Activated B cell treated with CpG ODN at 0.5 μM for 24 hours (primary cell): ENCODE measurements at regions not wholly inside any gene's neighbourhood (a gene's known extent, or its start where the extent isn't known, plus 50 kb on each side); places are given as distances from the start of the nearest gene placed in this dataset.
"Not testable (repeated sequence)": the region's sequence is repeated elsewhere in the genome, so short reads cannot be mapped to it uniquely, and the experiment has no call there.

ENCODE experiments used
- ATAC-seq: fragments of 200-7000 bp; cut with Tn5 transposase; one replicate; pipeline ENCODE4 v1.10.0; 2021; ENCODE audit warnings: low read depth, mild to moderate bottlenecking, moderate library complexity
- CTCF ChIA-PET: fragments of 350-600 bp; sonication (Branson Sonifier 250); formaldehyde crosslinking; loops from one replicate; lab custom pipeline; 2021; ENCODE audit warnings: antibody characterized with exemption; lab: Charles Lee
- POLR2A ChIA-PET: fragments of 350-600 bp; sonication (Branson Sonifier 250); formaldehyde crosslinking; loops from one replicate; lab custom pipeline; 2021; ENCODE audit warnings: antibody characterized with exemption; lab: Charles Lee
- DNase-seq: peaks from one replicate; pipeline ENCODE4 v3.0.0; 2022
- H3K27ac Mint-ChIP-seq: one replicate; pipeline ENCODE4 v1.8.0; 2020; ENCODE audit warnings: mixed read lengths
- H3K27me3 Mint-ChIP-seq: one replicate; pipeline ENCODE4 v1.8.0; 2021; ENCODE audit warnings: mixed read lengths
- H3K36me3 Mint-ChIP-seq: one replicate; pipeline ENCODE4 v1.8.0; 2021; ENCODE audit warnings: low read depth, mixed read lengths
- H3K4me1 Mint-ChIP-seq: one replicate; pipeline ENCODE4 v1.8.0; 2021; ENCODE audit warnings: mixed read lengths
- H3K4me3 Mint-ChIP-seq: one replicate; pipeline ENCODE4 v1.8.0; 2020; ENCODE audit warnings: mild to moderate bottlenecking, mixed read lengths
- H3K9me3 Mint-ChIP-seq: one replicate; pipeline ENCODE4 v1.8.0; 2020; ENCODE audit warnings: mixed read lengths
- CTCF ChIP-seq: fragments of 200-600 bp; IDR thresholded peaks from one replicate; pipeline ENCODE4 v1.8.0; 2022; ENCODE audit warnings: antibody characterized with exemption, mild to moderate bottlenecking
- intact Hi-C: fragments of 100-400 bp; cut with micrococcal nuclease; formaldehyde crosslinking; loops from one replicate; pipeline ENCODE4 v1.15.1; 2024

GRCh38 chr12:111245701-111246476, 123.0 kb downstream of the PHETA1 start:
- no peaks in the 10 kb centered on the region for H3K4me1 Mint-ChIP-seq
- H3K27me3 Mint-ChIP-seq, result no peaks in the 10 kb centered on the region
- no peaks in the 10 kb centered on the region for H3K36me3 Mint-ChIP-seq
- peaks cover 7% of the 10 kb centered on the region for H3K9me3 Mint-ChIP-seq
- CTCF ChIA-PET, result no interaction called here
- no peak overlapping the region for H3K27ac Mint-ChIP-seq
- H3K4me3 Mint-ChIP-seq, result no peak overlapping the region
- DNase-seq (no peak), ATAC-seq (no peak)
- TF ChIP-seq CTCF, result no peak
- POLR2A ChIA-PET, result no interaction called here
- intact Hi-C loops, result no loop called here

- ATAC-seq (no peak), DNase-seq (no peak)
- Mint-ChIP-seq H3K9me3 (peaks cover 7% of the 10 kb centered on the region), H3K27ac (no peak overlapping the region), H3K4me3 (no peak overlapping the region), H3K36me3 (no peaks in the 10 kb centered on the region), H3K4me1 (no peaks in the 10 kb centered on the region), H3K27me3 (no peaks in the 10 kb centered on the region)
- TF ChIP-seq CTCF, result no peak
- intact Hi-C loops, result no loop called here
- ChIA-PET POLR2A (no interaction called here), CTCF (no interaction called here)
Observed at GRCh38 chr12:111244673-111245072, 124.2 kb downstream of the PHETA1 start.

- H3K27ac Mint-ChIP-seq, intact Hi-C loops, H3K4me1 Mint-ChIP-seq, CTCF ChIA-PET, H3K27me3 Mint-ChIP-seq, H3K4me3 Mint-ChIP-seq, H3K9me3 Mint-ChIP-seq, POLR2A ChIA-PET, ATAC-seq, DNase-seq, H3K36me3 Mint-ChIP-seq: not testable (repeated sequence)
Observed at GRCh38 chr12:111242817-111243216, 126.1 kb downstream of the PHETA1 start.

- Mint-ChIP-seq H3K9me3 (peaks cover 7% of the 10 kb centered on the region), H3K4me3 (no peak overlapping the region), H3K36me3 (no peaks in the 10 kb centered on the region), H3K27ac (no peak overlapping the region), H3K27me3 (no peaks in the 10 kb centered on the region), H3K4me1 (no peaks in the 10 kb centered on the region)
- intact Hi-C loops, result no loop called here
- CTCF ChIA-PET, result no interaction called here
- TF ChIP-seq CTCF, result no peak
- POLR2A ChIA-PET, result no interaction called here
- DNase-seq (no peak), ATAC-seq (no peak)
Observed at GRCh38 chr12:111242184-111242583, 126.7 kb downstream of the PHETA1 start.

GRCh38 chr12:111240374-111240773, 128.5 kb downstream of the PHETA1 start:
- CTCF ChIA-PET, result no interaction called here
- DNase-seq, result no peak
- intact Hi-C loops, result no loop called here

More at GRCh38 chr12:111240374-111240773, 128.5 kb downstream of the PHETA1 start:
- POLR2A ChIA-PET, result interaction anchor here (0.6 kb wide), 1 partner anchor 240 kb away, joined by 3 read pairs; no protein-coding TSS in a partner anchor
- Mint-ChIP-seq H3K36me3 (no peaks in the 10 kb centered on the region), H3K4me3 (no peak overlapping the region), H3K4me1 (no peaks in the 10 kb centered on the region), H3K27me3 (no peaks in the 10 kb centered on the region), H3K9me3 (peaks cover 10% of the 10 kb centered on the region), H3K27ac (no peak overlapping the region)
- no peak for ATAC-seq
- no peak for TF ChIP-seq CTCF
